Liver (tissue), 3 donors: ENCODE measurements at regions not wholly inside any gene's neighbourhood (a gene's known extent, or its start where the extent isn't known, plus 50 kb on each side); places are given as distances from the start of the nearest gene placed in this dataset.
"Not testable (repeated sequence)": the region's sequence is repeated elsewhere in the genome, so short reads cannot be mapped to it uniquely, and the experiment has no call there.

Experiments
- CTCF ChIP-seq: fragments of 150-350 bp; IDR thresholded peaks from 2 replicates; pipeline ENCODE4 v1.5.1; 2017; ENCODE audit warnings: improper control_type of control experiment, low read depth, low read length; ENCODE audit not compliant: missing input control
- JUND ChIP-seq, 2 donors: IDR thresholded peaks; 2 replicates each; pipeline ENCODE4 v1.6.1; 2016; ENCODE audit warnings: antibody characterized with exemption in 2 of 2
- TAF1 ChIP-seq: conservative IDR thresholded peaks from 2 replicates; pipeline ENCODE4 v1.6.1; 2016; ENCODE audit warnings: antibody characterized with exemption, mild to moderate bottlenecking
- donor health status: healthy.
- donor health status: healthy.

DNA sequence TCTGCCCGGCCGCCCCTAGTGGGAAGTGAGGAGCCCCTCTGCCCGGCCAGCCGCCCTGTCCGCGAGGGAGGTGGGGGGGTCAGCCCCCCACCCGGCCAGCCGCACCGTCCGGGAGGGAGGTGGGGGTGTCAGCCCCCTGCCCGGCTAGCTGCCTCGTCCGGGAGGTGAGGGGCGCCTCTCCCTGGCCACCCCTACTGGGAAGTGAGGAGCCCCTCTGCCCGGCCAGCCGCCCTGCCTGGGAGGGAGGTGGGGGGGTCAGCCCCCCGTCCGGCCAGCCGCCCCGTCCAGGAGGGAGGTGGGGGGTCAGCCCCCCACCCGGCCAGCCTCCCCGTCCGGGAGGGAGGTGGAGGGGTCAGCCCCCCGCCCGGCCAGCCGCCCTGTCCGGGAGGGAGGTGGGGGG lies 851.9 kb upstream of the DEFB115 start:
- TF ChIP-seq CTCF; TAF1; JUND (IDR thresholded peaks at IDR 0.05): not testable (repeated sequence)
